GM23338 (cell line): ENCODE measurements at regions not wholly inside any gene's neighbourhood (a gene's known extent, or its start where the extent isn't known, plus 50 kb on each side); places are given as distances from the start of the nearest gene placed in this dataset.

Experiments used
- ATAC-seq: fragments of 200-7000 bp; cut with Tn5 transposase; 3 replicates; pipeline ENCODE4 v1.9.1; 2020
- DNase-seq: peaks from one replicate; pipeline ENCODE4 v3.0.0-alpha.2; 2015; ENCODE audit warnings: low spot score
- H2AFZ ChIP-seq: fragments of 200-600 bp; sonication (generic); 2 replicates; pipeline ENCODE4 v1.8.0; 2016; ENCODE audit warnings: antibody characterized with exemption, mild to moderate bottlenecking, moderate library complexity
- H3F3A ChIP-seq: fragments of 200-600 bp; sonication (generic); replicated peaks from 2 replicates; pipeline ENCODE4 v1.8.0; 2017; ENCODE audit warnings: antibody characterized with exemption, mixed run types, low read depth
- H3K27ac ChIP-seq: fragments of 200-600 bp; sonication (generic); 2 replicates; pipeline ENCODE4 v1.6.1; 2016; ENCODE audit warnings: low read depth
- H3K27me3 ChIP-seq: fragments of 200-600 bp; sonication (generic); 2 replicates; pipeline ENCODE4 v1.8.0; 2016; ENCODE audit warnings: mild to moderate bottlenecking, mixed run types, moderate library complexity; ENCODE audit not compliant: insufficient read depth
- H3K36me3 ChIP-seq: fragments of 200-600 bp; sonication (generic); 2 replicates; pipeline ENCODE4 v1.8.0; 2016; ENCODE audit warnings: mild to moderate bottlenecking; ENCODE audit not compliant: insufficient read depth
- H3K4me1 ChIP-seq: fragments of 200-600 bp; sonication (generic); 2 replicates; pipeline ENCODE4 v1.8.0; 2016; ENCODE audit warnings: mild to moderate bottlenecking, moderate library complexity; ENCODE audit not compliant: insufficient read depth
- H3K4me2 ChIP-seq: fragments of 200-600 bp; sonication (generic); 2 replicates; pipeline ENCODE4 v1.7.1; 2017; ENCODE audit warnings: mixed run types
- H3K4me3 ChIP-seq: fragments of 200-600 bp; sonication (generic); 2 replicates; pipeline ENCODE4 v1.6.1; 2016; ENCODE audit warnings: mixed run types
- H3K79me2 ChIP-seq: fragments of 200-600 bp; sonication (generic); replicated peaks from 2 replicates; pipeline ENCODE4 v1.8.0; 2017; ENCODE audit warnings: mild to moderate bottlenecking; ENCODE audit not compliant: insufficient read depth
- H3K9me2 ChIP-seq: fragments of 200-600 bp; sonication (generic); 2 replicates; pipeline ENCODE4 v1.8.0; 2017; ENCODE audit not compliant: insufficient read depth
- H4K20me1 ChIP-seq: fragments of 200-600 bp; sonication (generic); replicated peaks from 2 replicates; pipeline ENCODE4 v1.8.0; 2017; ENCODE audit warnings: mild to moderate bottlenecking; ENCODE audit not compliant: insufficient read depth
- H3K27ac Mint-ChIP-seq: 2 replicates; pipeline ENCODE4 v1.8.0; 2020; ENCODE audit warnings: inconsistent platforms, mild to moderate bottlenecking, moderate library complexity, mixed read lengths
- H3K27me3 Mint-ChIP-seq: 3 replicates; pipeline ENCODE4 v1.8.0; 2022; ENCODE audit warnings: low read depth, mild to moderate bottlenecking, moderate library complexity, mixed read lengths, inconsistent platforms; ENCODE audit not compliant: insufficient read depth, poor library complexity
- H3K36me3 Mint-ChIP-seq: 3 replicates; pipeline ENCODE4 v1.8.0; 2021; ENCODE audit warnings: low read depth, mild to moderate bottlenecking, inconsistent platforms, moderate library complexity, mixed read lengths
- H3K4me1 Mint-ChIP-seq: 3 replicates; pipeline ENCODE4 v1.8.0; 2020; ENCODE audit warnings: mild to moderate bottlenecking, inconsistent platforms, mixed read lengths
- H3K4me3 Mint-ChIP-seq: 3 replicates; pipeline ENCODE4 v1.8.0; 2021; ENCODE audit warnings: moderate library complexity, mild to moderate bottlenecking, inconsistent platforms, mixed read lengths
- H3K9me3 Mint-ChIP-seq: 3 replicates; pipeline ENCODE4 v1.8.0; 2020; ENCODE audit warnings: moderate library complexity, mild to moderate bottlenecking, inconsistent platforms, mixed read lengths
- CREB1 ChIP-seq: fragments of 250-450 bp; sonication (Bioruptor Pico); IDR thresholded peaks from 2 replicates; pipeline ENCODE4 v1.5.0; 2020; ENCODE audit warnings: low read depth, mild to moderate bottlenecking, moderate library complexity
- CTCF ChIP-seq, 2 experiments: fragments of 200-600 bp in 1 of 2; sonication (generic) in 1 of 2; conservative IDR thresholded peaks; 2 replicates each; pipeline versions ENCODE4 v1.5.1 to v1.6.1; 2016 to 2017; ENCODE audit warnings: antibody characterized with exemption in 2 of 2, low read depth in 2 of 2, mild to moderate bottlenecking in 2 of 2, moderate library complexity in 1 of 2
- NANOG ChIP-seq: IDR thresholded peaks from 2 replicates; pipeline ENCODE4 v1.6.1; 2016; ENCODE audit warnings: antibody characterized with exemption, borderline replicate concordance
- POLR2AphosphoS5 ChIP-seq: IDR thresholded peaks from 2 replicates; pipeline ENCODE4 v1.6.1; 2016; ENCODE audit warnings: antibody characterized with exemption, low read depth
- REST ChIP-seq: IDR thresholded peaks from one replicate; pipeline ENCODE4 v1.6.1; 2018; ENCODE audit warnings: antibody characterized with exemption; ENCODE audit not compliant: unreplicated experiment
- STAT1 ChIP-seq: IDR thresholded peaks from one replicate; pipeline ENCODE4 v1.6.1; 2016; ENCODE audit warnings: antibody characterized with exemption; ENCODE audit not compliant: unreplicated experiment
- ZNF114 ChIP-seq: fragments of 250-450 bp; sonication (Bioruptor Pico); IDR thresholded peaks from 2 replicates; pipeline ENCODE4 v1.5.0; 2020; ENCODE audit warnings: mild to moderate bottlenecking, moderate library complexity
- ZNF331 ChIP-seq: fragments of 250-450 bp; sonication (Bioruptor Pico); IDR thresholded peaks from 2 replicates; pipeline ENCODE4 v1.5.0; 2020; ENCODE audit warnings: low read depth, mild to moderate bottlenecking, moderate library complexity
- ZNF462 ChIP-seq: fragments of 250-450 bp; sonication (Bioruptor Pico); IDR thresholded peaks from 2 replicates; pipeline ENCODE4 v1.5.0; 2020; ENCODE audit warnings: mild to moderate bottlenecking, moderate library complexity

GRCh38 chr10:33055625-33056024 is 97.6 kb upstream of the ITGB1 start:
- Histone ChIP-seq H2AFZ (no peak overlapping the region), H4K20me1 (no peaks in the 10 kb centered on the region), H3K4me1 (peaks cover 18% of the 10 kb centered on the region), H3K9me2 (peaks cover 15% of the 10 kb centered on the region), H3K27ac (no peak overlapping the region), H3K4me3 (no peak overlapping the region), H3K36me3 (no peaks in the 10 kb centered on the region), H3F3A (no peaks in the 10 kb centered on the region), H3K27me3 (no peaks in the 10 kb centered on the region), H3K4me2 (no peak overlapping the region), H3K79me2 (no peaks in the 10 kb centered on the region)
- no peak for TF ChIP-seq REST
- no peak for TF ChIP-seq POLR2AphosphoS5
- TF ChIP-seq CREB1, result no peak
- no peak for TF ChIP-seq ZNF331 (CRISPR knock-in tag)
- peaks cover 18% of the 10 kb centered on the region for H3K4me1 Mint-ChIP-seq
- DNase-seq, result no peak
- no peak overlapping the region for H3K27ac Mint-ChIP-seq
- no peak overlapping the region for H3K4me3 Mint-ChIP-seq
- no peak for ATAC-seq
- H3K27me3 Mint-ChIP-seq, result peaks cover 3% of the 10 kb centered on the region
- no peaks in the 10 kb centered on the region for H3K9me3 Mint-ChIP-seq
- no peaks in the 10 kb centered on the region for H3K36me3 Mint-ChIP-seq

DNA sequence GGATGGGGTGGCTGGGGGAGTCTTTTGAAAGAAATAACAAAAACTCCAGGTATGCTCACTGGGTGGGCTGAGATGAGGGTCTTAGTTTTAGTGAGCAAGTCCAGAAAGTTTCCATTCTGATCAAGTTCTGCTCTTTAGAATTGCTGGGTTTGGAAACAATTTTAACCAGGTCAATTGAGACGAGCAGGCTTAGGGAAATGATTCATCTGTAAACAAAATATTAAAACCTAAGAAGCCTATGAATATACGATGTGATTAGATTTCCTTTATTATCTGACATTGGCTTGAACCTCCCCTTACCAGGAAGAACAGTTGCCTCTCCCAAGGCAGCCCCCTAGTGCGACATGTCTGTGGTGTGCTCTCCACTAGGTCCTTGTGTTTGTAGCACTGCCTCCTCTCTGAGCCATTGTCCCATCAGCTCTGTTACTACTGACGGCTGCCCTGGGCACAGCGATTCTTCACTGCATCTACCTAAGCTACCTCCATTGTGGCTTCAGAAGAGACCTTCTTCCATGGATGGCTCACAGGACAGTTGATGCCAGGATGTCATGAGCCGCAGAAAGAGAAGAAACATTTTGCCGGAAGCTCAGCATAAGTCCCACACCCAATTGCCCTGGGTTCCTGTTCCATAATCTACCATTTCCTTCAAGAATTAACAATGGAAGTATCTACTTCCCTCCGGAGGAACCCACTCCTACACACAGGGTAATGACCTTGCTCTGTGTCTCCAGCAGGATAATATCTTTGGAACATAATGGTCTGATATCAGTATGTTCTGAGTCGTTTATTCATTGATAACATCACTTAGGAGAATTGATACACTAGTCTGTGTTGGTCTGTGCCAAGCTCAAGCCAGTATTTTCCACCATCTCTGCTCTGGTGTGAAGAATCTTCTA is 95.1 kb upstream of the ITGB1 start:
- peaks cover 15% of the 10 kb centered on the region for H3K9me2 ChIP-seq
- Mint-ChIP-seq H3K4me3 (no peak overlapping the region), H3K27me3 (peaks cover 3% of the 10 kb centered on the region), H3K27ac (no peak overlapping the region), H3K9me3 (0 out of 3 replicates have a peak, but pooled peaks cover 3% of the 10 kb centered on the region), H3K36me3 (no peaks in the 10 kb centered on the region), H3K4me1 (peaks cover 21% of the 10 kb centered on the region)
- no peak overlapping the region for H3K27ac ChIP-seq
- no peaks in the 10 kb centered on the region for H3K27me3 ChIP-seq
- ATAC-seq (no peak), DNase-seq (no peak)
- 0 out of 2 replicates have a peak overlapping the region, but pooled peaks have one; percentile 63 for H2AFZ ChIP-seq
- no peak overlapping the region for H3K4me2 ChIP-seq
- no peak overlapping the region for H3K4me3 ChIP-seq
- H3K4me1 ChIP-seq, result peaks cover 18% of the 10 kb centered on the region
- H3K79me2 ChIP-seq, result no peaks in the 10 kb centered on the region
- no peaks in the 10 kb centered on the region for H4K20me1 ChIP-seq
- no peaks in the 10 kb centered on the region for H3K36me3 ChIP-seq
- H3F3A ChIP-seq, result no peaks in the 10 kb centered on the region
- TF ChIP-seq CTCF (conservative IDR thresholded peaks at IDR 0.05; ENCODE audit: low read depth in 2 of 2) (no peak), STAT1 (no peak), ZNF114 (no peak), CREB1 (no peak), NANOG (no peak), ZNF331 (CRISPR knock-in tag) (no peak), ZNF462 (CRISPR knock-in tag) (no peak)
